ENCODE measurements at regions not wholly inside any gene's neighbourhood (a gene's known extent, or its start where the extent isn't known, plus 50 kb on each side); places are given as distances from the start of the nearest gene placed in this dataset.

- no peak for DNase-seq (ENCODE audit: low read depth, low spot score)
These were observed 222.1 kb downstream of the SOX9 start for GRCh38 chr17:72342627-72343527.

GRCh38 chr17:72343911-72344310 is 223.1 kb downstream of the SOX9 start:
- DNase-seq (ENCODE audit: low read depth, low spot score), result no peak

GRCh38 chr17:72344613-72345012 is 223.8 kb downstream of the SOX9 start:
- no peak for DNase-seq (ENCODE audit: low read depth, low spot score)

- DNase-seq (ENCODE audit: low read depth, low spot score), result no peak
These were observed 224.3 kb downstream of the SOX9 start for GRCh38 chr17:72345088-72345487.

- no peak for DNase-seq (ENCODE audit: low read depth, low spot score)
These were observed 224.7 kb downstream of the SOX9 start for GRCh38 chr17:72345536-72345935.

GRCh38 chr17:72346306-72346705 is 225.5 kb downstream of the SOX9 start:
- DNase-seq (ENCODE audit: low read depth, low spot score), result no peak

GRCh38 chr17:72349011-72349410 is 228.2 kb downstream of the SOX9 start:
- no peak for DNase-seq (ENCODE audit: low read depth, low spot score)

- no peak for DNase-seq (ENCODE audit: low read depth, low spot score)
These were observed 228.7 kb downstream of the SOX9 start for GRCh38 chr17:72349491-72349995.

GRCh38 chr17:72350073-72350472 is 229.3 kb downstream of the SOX9 start:
- no peak for DNase-seq (ENCODE audit: low read depth, low spot score)

GRCh38 chr17:72351365-72351764 is 230.5 kb downstream of the SOX9 start:
- DNase-seq (ENCODE audit: low read depth, low spot score), result no peak

GRCh38 chr17:72351884-72352346 is 231.1 kb downstream of the SOX9 start:
- DNase-seq (ENCODE audit: low read depth, low spot score), result no peak

GRCh38 chr17:72353502-72353901 is 232.7 kb downstream of the SOX9 start:
- no peak for DNase-seq (ENCODE audit: low read depth, low spot score)

- no peak for DNase-seq (ENCODE audit: low read depth, low spot score)
These were observed 233.3 kb downstream of the SOX9 start for GRCh38 chr17:72354071-72354470.

- DNase-seq (ENCODE audit: low read depth, low spot score), result no peak
These were observed 237.0 kb downstream of the SOX9 start for GRCh38 chr17:72357764-72358365.

GRCh38 chr17:72358465-72358864 is 237.6 kb downstream of the SOX9 start:
- DNase-seq (ENCODE audit: low read depth, low spot score), result no peak

GRCh38 chr17:72359274-72359673 is 238.5 kb downstream of the SOX9 start:
- no peak for DNase-seq (ENCODE audit: low read depth, low spot score)

- no peak for DNase-seq (ENCODE audit: low read depth, low spot score)
These were observed 239.0 kb downstream of the SOX9 start for GRCh38 chr17:72359811-72360210.

- DNase-seq (ENCODE audit: low read depth, low spot score), result no peak
These were observed 239.6 kb downstream of the SOX9 start for GRCh38 chr17:72360386-72360940.

GRCh38 chr17:72361892-72362291 is 241.1 kb downstream of the SOX9 start:
- no peak for DNase-seq (ENCODE audit: low read depth, low spot score)

GRCh38 chr17:72362376-72363088 is 241.7 kb downstream of the SOX9 start:
- no peak for DNase-seq (ENCODE audit: low read depth, low spot score)

- no peak for DNase-seq (ENCODE audit: low read depth, low spot score)
These were observed 242.3 kb downstream of the SOX9 start for GRCh38 chr17:72363089-72363610.
